ENCODE measurements at regions not wholly inside any gene's neighbourhood (a gene's known extent, or its start where the extent isn't known, plus 50 kb on each side); places are given as distances from the start of the nearest gene placed in this dataset.

DNA sequence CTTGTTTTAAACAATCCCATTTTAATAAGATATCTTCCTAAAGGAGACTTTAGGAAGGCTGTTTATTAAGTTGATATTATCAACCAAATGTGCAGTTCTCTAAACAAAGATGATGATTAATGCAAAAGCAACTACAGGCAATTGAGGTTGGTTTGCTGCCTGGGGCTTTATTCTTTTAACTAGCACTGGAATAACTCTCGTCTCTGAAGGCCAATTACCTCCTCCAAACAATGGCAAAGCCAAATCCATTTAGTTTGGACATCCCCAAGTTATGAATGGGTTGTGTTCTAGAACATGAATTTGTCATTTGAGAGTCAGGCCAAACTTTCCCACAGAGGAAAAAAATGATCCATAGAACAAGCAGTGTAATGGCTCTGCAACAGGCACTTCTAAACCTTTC, 114.1 kb downstream of the SLC16A9 start:
- Histone ChIP-seq H3K9me3 (ENCODE audit: control insufficient read depth in 1 of 2, insufficient read depth in 1 of 2, low read length in 2 of 2) (no peaks in the 10 kb centered on the region), H3K27me3 (ENCODE audit: control insufficient read depth in 1 of 2, insufficient read depth in 2 of 2, low read length in 2 of 2) (peaks cover 0 to 2% of the 10 kb centered on the region in 2 experiments), H3K4me1 (ENCODE audit: insufficient read depth, low read length) (no peaks in the 10 kb centered on the region), H3K27ac (ENCODE audit: low read depth in 1 of 2, low read length in 2 of 2) (no peak overlapping the region), H3K36me3 (ENCODE audit: insufficient read depth, low read length) (no peaks in the 10 kb centered on the region), H3K4me3 (ENCODE audit: low read length) (no peak overlapping the region)
- Mint-ChIP-seq H3K27me3 (peaks cover 27% of the 10 kb centered on the region), H3K4me1 (ENCODE audit: low read depth) (no peaks in the 10 kb centered on the region), H3K9me3 (no peaks in the 10 kb centered on the region), H3K36me3 (ENCODE audit: low read depth) (no peaks in the 10 kb centered on the region), H3K4me3 (no peak overlapping the region), H3K27ac (no peak overlapping the region)
- ATAC-seq (ENCODE audit: poor library complexity): no peak
- DNase-seq: no peak
- no peak for TF ChIP-seq CTCF (IDR thresholded peaks at IDR 0.05)
- intact Hi-C loops (cut with DNase I, micrococcal nuclease): no loop called here
- ChIA-PET CTCF (no interaction called here), POLR2A (no interaction called here)

- Mint-ChIP-seq H3K4me1 (ENCODE audit: low read depth) (no peaks in the 10 kb centered on the region), H3K4me3 (no peak overlapping the region), H3K27ac (no peak overlapping the region), H3K36me3 (ENCODE audit: low read depth) (no peaks in the 10 kb centered on the region), H3K9me3 (no peaks in the 10 kb centered on the region), H3K27me3 (peaks cover 36% of the 10 kb centered on the region)
- H3K27me3 ChIP-seq (ENCODE audit: control insufficient read depth in 1 of 2, insufficient read depth in 2 of 2, low read length in 2 of 2): peaks cover 0 to 2% of the 10 kb centered on the region in 2 experiments
- no peaks in the 10 kb centered on the region for H3K4me1 ChIP-seq (ENCODE audit: insufficient read depth, low read length)
- ChIA-PET CTCF (no interaction called here), POLR2A (no interaction called here)
- no peak overlapping the region for H3K27ac ChIP-seq (ENCODE audit: low read depth in 1 of 2, low read length in 2 of 2)
- no peaks in the 10 kb centered on the region for H3K36me3 ChIP-seq (ENCODE audit: insufficient read depth, low read length)
- intact Hi-C loops (cut with DNase I, micrococcal nuclease): no loop called here
- no peaks in the 10 kb centered on the region for H3K9me3 ChIP-seq (ENCODE audit: control insufficient read depth in 1 of 2, insufficient read depth in 1 of 2, low read length in 2 of 2)
- ATAC-seq (ENCODE audit: poor library complexity) (no peak), DNase-seq (no peak)
- no peak for TF ChIP-seq CTCF (IDR thresholded peaks at IDR 0.05)
- no peak overlapping the region for H3K4me3 ChIP-seq (ENCODE audit: low read length)
Measured at GRCh38 chr10:59593768-59594167, 115.9 kb downstream of the SLC16A9 start.

DNA sequence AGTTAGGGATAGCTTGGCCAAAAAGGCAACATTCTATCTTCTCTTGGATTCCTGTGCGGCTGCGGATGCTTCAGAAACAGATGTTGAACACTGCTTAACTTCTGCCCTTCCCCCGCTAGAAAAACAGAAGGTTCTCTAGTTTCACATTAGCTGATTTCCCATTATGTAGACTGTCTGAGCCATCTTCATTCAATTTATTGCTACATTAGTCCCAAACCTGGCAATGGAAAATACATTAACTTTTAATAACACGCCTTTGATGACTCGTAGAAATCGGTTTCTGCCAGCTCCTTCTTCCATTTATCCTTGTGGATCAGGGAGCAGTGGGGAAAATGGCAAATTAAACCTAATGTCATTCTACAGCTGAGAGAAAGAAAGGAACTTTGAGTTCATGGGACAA, 119.9 kb downstream of the SLC16A9 start:
- peaks cover 0 to 2% of the 10 kb centered on the region in 2 experiments for H3K27me3 ChIP-seq (ENCODE audit: control insufficient read depth in 1 of 2, insufficient read depth in 2 of 2, low read length in 2 of 2)
- H3K4me1 ChIP-seq (ENCODE audit: insufficient read depth, low read length): no peaks in the 10 kb centered on the region
- no peak for DNase-seq
- Mint-ChIP-seq H3K4me1 (ENCODE audit: low read depth) (no peaks in the 10 kb centered on the region), H3K36me3 (ENCODE audit: low read depth) (no peaks in the 10 kb centered on the region), H3K27me3 (peaks cover 18% of the 10 kb centered on the region), H3K27ac (no peak overlapping the region), H3K9me3 (no peaks in the 10 kb centered on the region), H3K4me3 (no peak overlapping the region)
- no peak overlapping the region for H3K27ac ChIP-seq (ENCODE audit: low read depth in 1 of 2, low read length in 2 of 2)
- ATAC-seq (ENCODE audit: poor library complexity): no peak
- no peak for TF ChIP-seq CTCF (IDR thresholded peaks at IDR 0.05)
- intact Hi-C loops (cut with DNase I, micrococcal nuclease): no loop called here
- POLR2A ChIA-PET: no interaction called here
- no peak overlapping the region for H3K4me3 ChIP-seq (ENCODE audit: low read length)
- no peaks in the 10 kb centered on the region for H3K9me3 ChIP-seq (ENCODE audit: control insufficient read depth in 1 of 2, insufficient read depth in 1 of 2, low read length in 2 of 2)
- CTCF ChIA-PET: interaction anchor here (1.2 kb wide), 1 partner anchor 395 kb away, joined by 3 read pairs; no protein-coding TSS in a partner anchor
- H3K36me3 ChIP-seq (ENCODE audit: insufficient read depth, low read length): no peaks in the 10 kb centered on the region
